Stimulated activated CD8-positive, alpha-beta memory T cell treated with anti-CD3 and anti-CD28 coated beads, Interleukin-12 subunit alpha, Interleukin-12 subunit beta, amount 100 ng/mL, for 24 hours (primary cell): ENCODE measurements at regions not wholly inside any gene's neighbourhood (a gene's known extent, or its start where the extent isn't known, plus 50 kb on each side); places are given as distances from the start of the nearest gene placed in this dataset.

ENCODE experiments used
- DNase-seq: peaks from one replicate; pipeline ENCODE4 v3.0.0-alpha.2; 2020; ENCODE audit errors: extremely low read depth

GRCh38 chr1:59085101-59085500 lies 211.8 kb upstream of the FGGY start:
- no peak for DNase-seq

- no peak for DNase-seq
Measured at GRCh38 chr1:59089036-59089798, 207.7 kb upstream of the FGGY start.

DNA sequence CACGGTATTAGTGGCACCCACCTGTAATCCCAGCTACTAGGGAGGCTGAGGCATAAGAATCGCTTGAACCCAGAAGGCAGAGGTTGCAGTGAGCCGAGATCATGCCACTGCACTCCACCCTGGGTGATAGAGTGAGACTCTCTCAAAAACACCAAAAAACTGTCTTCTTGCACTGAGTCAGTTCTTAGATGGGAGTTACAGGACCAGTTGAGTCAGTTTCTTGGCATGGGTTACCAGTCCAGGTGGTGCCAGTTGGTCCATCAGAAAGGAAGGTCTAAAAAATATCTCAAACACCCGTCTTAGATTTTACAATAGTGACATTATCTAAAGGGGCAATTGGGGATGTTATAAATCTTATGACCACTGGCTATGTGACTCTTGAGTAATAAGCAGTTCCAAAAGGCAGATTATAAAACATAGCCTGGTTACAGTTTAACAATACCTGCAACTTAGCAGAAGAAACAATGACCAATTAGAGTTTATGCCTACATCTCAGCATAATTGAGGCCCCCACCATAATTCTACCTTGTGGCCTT lies 206.9 kb upstream of the FGGY start:
- no peak for DNase-seq

DNA sequence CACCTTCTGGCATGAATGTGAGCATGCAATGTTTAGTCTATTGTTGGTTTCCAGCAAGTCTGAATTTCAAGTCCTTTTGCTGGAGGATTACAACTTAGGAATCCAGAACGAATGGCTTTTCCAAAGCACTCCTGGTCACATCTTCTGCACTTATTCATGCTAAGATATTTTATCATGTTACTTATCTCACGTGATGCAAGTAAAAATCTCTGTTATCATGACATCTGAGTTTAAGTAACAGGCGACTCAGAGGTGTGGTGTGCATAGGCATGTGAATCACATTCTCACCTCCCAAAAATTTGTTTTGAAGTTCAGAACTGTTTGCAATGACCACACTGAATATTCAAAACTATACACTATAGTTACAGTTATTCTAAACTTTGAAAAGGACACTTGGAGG lies 204.8 kb upstream of the FGGY start:
- no peak for DNase-seq

- DNase-seq: no peak
Measured at GRCh38 chr1:59094001-59094400, 202.9 kb upstream of the FGGY start.

- DNase-seq: no peak
Measured at GRCh38 chr1:59096501-59096900, 200.4 kb upstream of the FGGY start.

DNA sequence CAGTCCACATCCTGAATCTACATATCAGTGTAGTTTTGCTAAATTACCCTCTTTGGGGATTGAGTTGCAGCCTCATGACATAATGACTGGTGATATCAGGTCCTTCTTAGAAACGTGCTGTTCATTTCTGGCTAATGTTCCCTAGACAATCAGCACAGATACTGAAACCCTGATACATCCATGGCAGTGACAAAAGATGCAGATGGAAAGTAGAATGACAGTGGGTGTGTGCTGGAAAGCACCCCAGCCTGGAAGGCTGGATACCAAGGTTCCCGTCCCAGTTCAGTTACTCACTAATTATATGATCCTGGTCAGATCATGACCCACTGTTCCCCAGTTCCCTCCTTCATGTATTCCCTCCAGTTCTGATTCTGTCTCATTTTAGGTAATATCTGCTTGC lies 198.2 kb upstream of the FGGY start:
- no peak for DNase-seq

GRCh38 chr1:59100708-59101374 lies 196.1 kb upstream of the FGGY start:
- no peak for DNase-seq

- DNase-seq: no peak
Measured at GRCh38 chr1:59101518-59101917, 195.4 kb upstream of the FGGY start.

DNA sequence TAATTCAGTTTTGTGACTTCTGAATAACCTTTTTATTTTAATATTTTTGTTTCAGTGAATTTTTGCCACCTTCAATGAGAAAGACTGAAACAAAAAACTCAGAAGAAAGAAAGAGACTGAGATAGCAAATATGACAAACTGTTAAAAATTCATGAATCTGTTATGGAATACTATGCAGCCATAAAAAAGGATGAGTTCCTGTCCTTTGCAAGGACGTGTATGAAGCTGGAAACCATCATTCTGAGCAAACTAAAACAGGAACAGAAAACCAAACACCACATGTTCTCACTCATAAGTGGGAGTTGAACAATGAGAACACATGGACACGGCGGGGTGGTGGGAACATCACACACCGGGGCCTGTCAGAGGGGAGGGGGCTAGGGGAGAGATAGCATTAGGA lies 193.4 kb upstream of the FGGY start:
- DNase-seq: no peak

DNA sequence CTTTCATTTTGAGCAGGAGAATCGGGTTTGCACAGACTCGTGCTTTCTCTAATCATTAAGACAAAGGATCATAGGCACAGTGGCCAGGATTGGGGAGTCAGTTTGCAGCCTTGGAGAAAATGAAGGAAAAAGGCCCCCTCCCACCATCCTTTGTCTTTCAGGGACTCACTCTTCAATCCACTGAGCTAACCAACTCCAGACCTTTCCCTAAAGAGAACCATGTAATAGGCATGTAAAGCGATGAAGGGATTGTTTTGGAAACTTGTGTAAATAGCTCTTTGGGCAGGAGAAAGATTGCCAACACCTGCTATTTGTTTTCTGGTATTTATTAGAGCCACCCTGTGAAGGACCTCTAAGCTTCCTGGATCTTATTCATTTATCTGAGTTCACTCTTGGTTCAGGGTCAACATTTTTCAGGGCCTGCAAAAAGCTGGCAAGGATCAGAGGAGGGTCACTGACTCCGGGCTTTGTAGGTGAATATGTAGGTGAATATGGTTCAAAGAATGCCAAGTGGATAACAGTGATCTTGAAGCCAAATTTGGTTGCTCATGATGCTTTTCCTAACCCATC lies 192.6 kb upstream of the FGGY start:
- DNase-seq: no peak

DNA sequence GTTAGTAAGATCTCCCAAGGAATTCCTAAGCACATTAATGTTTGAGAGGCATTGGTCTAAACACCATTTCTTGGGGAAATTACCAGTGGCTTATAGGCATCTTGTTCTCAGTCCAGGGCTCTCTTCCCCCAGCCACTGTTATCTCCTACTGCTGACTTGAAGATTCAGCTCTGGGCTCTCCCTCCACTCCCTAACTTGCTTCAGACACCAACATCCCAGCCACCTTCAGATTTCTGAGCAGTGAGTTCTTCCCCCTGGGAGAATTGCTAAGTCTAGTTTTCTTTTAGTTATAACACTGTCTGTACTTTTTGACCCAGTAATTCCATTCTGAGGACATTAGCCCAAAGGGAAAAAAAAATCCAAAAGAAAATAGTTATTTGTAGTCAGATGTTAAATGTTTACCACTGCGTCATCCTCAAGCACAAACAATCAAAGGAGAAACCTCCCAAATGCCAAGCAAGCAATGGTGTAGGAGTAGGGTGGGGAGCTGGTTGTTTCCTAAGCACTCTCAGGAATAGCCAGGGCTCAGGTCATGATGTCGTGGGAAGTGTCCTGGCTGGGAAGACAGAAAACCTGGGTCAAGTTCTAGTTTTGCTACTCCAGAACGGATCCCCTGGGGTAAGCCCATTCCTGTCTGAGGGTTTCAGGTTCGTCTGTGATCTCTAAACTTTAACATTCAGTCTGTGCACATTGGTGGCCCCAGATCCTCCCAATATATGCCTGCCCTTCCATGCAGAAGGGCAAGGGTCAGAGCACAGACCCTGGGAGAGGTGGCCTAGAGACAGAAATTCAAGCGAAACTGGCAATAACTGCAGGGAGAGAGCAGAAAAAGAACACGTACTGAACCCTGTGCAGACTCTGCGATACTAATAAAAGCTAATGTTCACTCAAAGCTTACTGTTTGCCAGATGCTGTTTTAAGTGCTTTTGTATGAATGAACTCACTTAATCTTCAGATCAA lies 191.1 kb upstream of the FGGY start:
- DNase-seq: no peak

GRCh38 chr1:59107516-59107915 lies 189.4 kb upstream of the FGGY start:
- DNase-seq: no peak

DNA sequence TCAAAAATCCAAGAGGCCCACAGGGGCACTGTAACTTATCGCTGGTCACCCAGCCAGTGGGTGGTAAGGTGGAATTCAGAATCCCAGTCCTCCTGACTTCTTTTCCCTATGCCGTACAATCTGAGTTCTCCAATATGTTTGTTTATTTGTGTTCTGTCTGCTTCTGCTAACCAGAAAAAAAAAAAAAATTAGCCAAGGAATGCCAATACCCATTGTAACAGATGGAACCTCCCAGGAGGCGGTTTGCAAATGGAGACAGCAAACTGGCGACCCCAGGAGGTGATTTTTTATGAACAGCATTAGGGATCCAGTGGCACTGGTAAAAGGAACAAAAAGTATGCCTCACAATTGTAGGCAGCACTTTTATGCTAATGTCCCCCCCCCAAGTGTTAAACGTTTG lies 189.0 kb upstream of the FGGY start:
- no peak for DNase-seq

- DNase-seq: no peak
Measured at GRCh38 chr1:59108481-59109317, 188.2 kb upstream of the FGGY start.

- DNase-seq: no peak
Measured at GRCh38 chr1:59110271-59110670, 186.6 kb upstream of the FGGY start.

GRCh38 chr1:59113876-59114457 lies 182.9 kb upstream of the FGGY start:
- DNase-seq: no peak

DNA sequence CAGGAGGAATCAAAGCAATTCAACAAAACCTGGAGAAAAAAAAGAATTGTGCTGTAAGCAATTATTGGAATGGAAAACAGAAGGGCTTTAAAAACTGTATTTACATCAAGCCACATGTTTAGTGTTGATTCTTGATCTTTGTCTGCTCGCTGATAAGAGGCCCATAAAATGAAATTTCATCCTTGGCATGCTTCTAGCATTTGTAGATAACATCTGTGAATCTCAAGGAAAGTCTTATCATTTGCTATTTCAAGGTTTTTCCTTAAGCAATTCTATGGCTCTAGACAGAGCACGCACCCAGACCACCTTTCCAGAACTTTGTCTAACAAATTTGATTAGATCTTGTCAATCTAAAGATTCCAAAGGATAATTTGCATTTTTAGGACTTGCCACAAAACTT lies 181.0 kb upstream of the FGGY start:
- DNase-seq: no peak

- no peak for DNase-seq
Measured at GRCh38 chr1:59116920-59117542, 179.9 kb upstream of the FGGY start.

DNA sequence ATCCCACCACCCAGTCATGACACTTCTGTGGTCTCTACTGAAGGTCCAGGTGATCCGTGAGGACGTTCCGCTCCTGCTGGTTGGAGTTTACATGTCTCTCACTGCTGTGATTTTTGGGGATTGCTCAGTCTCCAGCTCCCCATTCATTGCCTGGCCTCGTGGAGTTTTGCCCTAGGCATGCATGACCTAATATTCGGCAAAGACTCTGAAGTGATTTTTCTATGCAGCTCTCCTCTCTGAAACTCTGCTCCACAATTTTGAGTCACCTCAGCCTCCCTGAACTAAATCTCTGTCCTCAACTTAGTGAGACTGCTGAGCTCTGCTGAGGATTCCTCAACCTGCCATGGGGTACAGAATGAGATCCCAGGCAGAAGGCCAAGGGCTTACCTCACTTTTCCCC lies 174.4 kb upstream of the FGGY start:
- DNase-seq: no peak
